ENCODE measurements at regions not wholly inside any gene's neighbourhood (a gene's known extent, or its start where the extent isn't known, plus 50 kb on each side); places are given as distances from the start of the nearest gene placed in this dataset.
A peak's percentile ranks its signal among the peaks of the same experiment; 100 is the strongest.

- H4K20me1 ChIP-seq (ENCODE audit: control insufficient read depth, extremely low read depth, insufficient read depth, low read length) = no peaks in the 10 kb centered on the region
- peaks cover 6% of the 10 kb centered on the region for H3K4me1 ChIP-seq (ENCODE audit: control insufficient read depth, extremely low read depth, insufficient read depth, low read length)
- no peak overlapping the region for H3K4me2 ChIP-seq (ENCODE audit: control insufficient read depth, extremely low read depth, insufficient read depth, low read depth, low read length)
- H2AFZ ChIP-seq (ENCODE audit: control insufficient read depth, low read length) = no peak overlapping the region
- H3K9me1 ChIP-seq (ENCODE audit: control insufficient read depth, extremely low read depth, insufficient read depth, low read length) = no peaks in the 10 kb centered on the region
- no peaks in the 10 kb centered on the region for H3K9me3 ChIP-seq (ENCODE audit: control insufficient read depth, low read depth, low read length)
- H3K9ac ChIP-seq (ENCODE audit: control insufficient read depth, extremely low read depth, insufficient read depth, low read length) = no peak overlapping the region
- FAIRE-seq = peak; percentile 62
- DNase-seq (ENCODE audit: low read depth, low spot score) = no peak
- TF ChIP-seq CTCF (optimal IDR thresholded peaks at IDR 0.05 in 1 of 3, IDR thresholded peaks at IDR 0.05 in 1 of 3, conservative IDR thresholded peaks at IDR 0.05 in 1 of 3; ENCODE audit: extremely low read depth in 1 of 3, insufficient read depth in 2 of 3, low read length in 3 of 3) (no peak), EZH2 (IDR thresholded peaks at IDR 0.05; ENCODE audit: low read length) (no peak)
- no peaks in the 10 kb centered on the region for H3K27me3 ChIP-seq (ENCODE audit: control insufficient read depth, extremely low read depth, insufficient read depth, low read length)
- dilution Hi-C loops (cut with MboI; ENCODE audit: extremely low pct_ligation_motif_present, low sequenced_read_pairs) = no loop called here
- no peaks in the 10 kb centered on the region for H3K36me3 ChIP-seq (ENCODE audit: control insufficient read depth in 2 of 2, extremely low read depth in 1 of 2, insufficient read depth in 2 of 2, low read length in 2 of 2)
- no peak overlapping the region for H3K4me3 ChIP-seq (ENCODE audit: control insufficient read depth in 2 of 3, extremely low read depth in 1 of 3, insufficient read depth in 2 of 3, low read depth in 1 of 3, low read length in 3 of 3)
- no peak overlapping the region for H3K27ac ChIP-seq (ENCODE audit: control insufficient read depth, insufficient read depth, low read length)
- H3K79me2 ChIP-seq (ENCODE audit: control insufficient read depth, insufficient read depth, low read length) = no peaks in the 10 kb centered on the region
These were observed 293.8 kb upstream of the SLC14A2 start for GRCh38 chr18:45321520-45321919.

- Histone ChIP-seq H3K9me1 (ENCODE audit: control insufficient read depth, extremely low read depth, insufficient read depth, low read length) (no peaks in the 10 kb centered on the region), H3K4me1 (ENCODE audit: control insufficient read depth, extremely low read depth, insufficient read depth, low read length) (peaks cover 6% of the 10 kb centered on the region), H4K20me1 (ENCODE audit: control insufficient read depth, extremely low read depth, insufficient read depth, low read length) (no peaks in the 10 kb centered on the region), H3K36me3 (ENCODE audit: control insufficient read depth in 2 of 2, extremely low read depth in 1 of 2, insufficient read depth in 2 of 2, low read length in 2 of 2) (no peaks in the 10 kb centered on the region), H3K79me2 (ENCODE audit: control insufficient read depth, insufficient read depth, low read length) (no peaks in the 10 kb centered on the region), H3K27ac (ENCODE audit: control insufficient read depth, insufficient read depth, low read length) (no peak overlapping the region), H3K9me3 (ENCODE audit: control insufficient read depth, low read depth, low read length) (no peaks in the 10 kb centered on the region), H2AFZ (ENCODE audit: control insufficient read depth, low read length) (no peak overlapping the region), H3K4me2 (ENCODE audit: control insufficient read depth, extremely low read depth, insufficient read depth, low read depth, low read length) (no peak overlapping the region), H3K4me3 (ENCODE audit: control insufficient read depth in 2 of 3, extremely low read depth in 1 of 3, insufficient read depth in 2 of 3, low read depth in 1 of 3, low read length in 3 of 3) (no peak overlapping the region), H3K9ac (ENCODE audit: control insufficient read depth, extremely low read depth, insufficient read depth, low read length) (no peak overlapping the region), H3K27me3 (ENCODE audit: control insufficient read depth, extremely low read depth, insufficient read depth, low read length) (no peaks in the 10 kb centered on the region)
- dilution Hi-C loops (cut with MboI; ENCODE audit: extremely low pct_ligation_motif_present, low sequenced_read_pairs) = no loop called here
- TF ChIP-seq CTCF (optimal IDR thresholded peaks at IDR 0.05 in 1 of 3, IDR thresholded peaks at IDR 0.05 in 1 of 3, conservative IDR thresholded peaks at IDR 0.05 in 1 of 3; ENCODE audit: extremely low read depth in 1 of 3, insufficient read depth in 2 of 3, low read length in 3 of 3) (no peak), EZH2 (IDR thresholded peaks at IDR 0.05; ENCODE audit: low read length) (no peak)
- DNase-seq (ENCODE audit: low read depth, low spot score) (no peak), FAIRE-seq (no peak)
These were observed 292.9 kb upstream of the SLC14A2 start for GRCh38 chr18:45322343-45322742.
